ENCODE measurements at regions not wholly inside any gene's neighbourhood (a gene's known extent, or its start where the extent isn't known, plus 50 kb on each side); places are given as distances from the start of the nearest gene placed in this dataset.
A peak's percentile ranks its signal among the peaks of the same experiment; 100 is the strongest.

DNA sequence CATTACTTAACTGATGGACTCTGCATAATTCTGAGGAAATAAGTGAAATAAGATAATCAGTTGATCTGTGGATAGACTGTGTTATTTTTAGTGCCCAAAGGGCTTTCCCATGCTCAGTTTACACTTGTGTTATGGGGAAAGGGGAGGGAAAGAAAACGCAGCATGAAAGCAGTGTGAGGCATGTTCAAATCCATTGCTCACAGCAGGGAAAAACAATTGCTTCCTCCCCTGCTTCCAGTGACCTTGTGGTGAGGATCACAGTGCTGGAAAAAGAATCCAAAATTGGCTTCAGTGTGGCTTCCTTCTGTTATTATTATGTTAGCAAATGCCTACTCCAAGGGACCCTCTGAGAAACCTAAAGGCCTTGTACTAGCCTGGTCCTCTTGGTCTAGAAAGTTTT, 285.1 kb upstream of the CDIN1 start:
- no peaks in the 10 kb centered on the region for H4K20me1 ChIP-seq (replicated peaks; ENCODE audit: control insufficient read depth, insufficient read depth, low read length)
- no peaks in the 10 kb centered on the region for H3K9me3 ChIP-seq (replicated peaks; ENCODE audit: control insufficient read depth, insufficient read depth, low read depth, low read length)
- in situ Hi-C loops (cut with MboI): no loop called here
- no peak for ATAC-seq
- no peaks in the 10 kb centered on the region for H3K79me2 ChIP-seq (ENCODE audit: control insufficient read depth, insufficient read depth, low read length)
- WGBS (ENCODE audit: insufficient coverage, low coverage, missing lambda C conversion rate): 0% methylated on average over 1 of the region's 1 CpG
- intact Hi-C loops (cut with micrococcal nuclease): no loop called here
- TF ChIP-seq BACH1 (tag; IDR thresholded peaks at IDR 0.05): no peak
- H3K9me1 ChIP-seq (ENCODE audit: control insufficient read depth, insufficient read depth, low read length): no peaks in the 10 kb centered on the region
- no peak for DNase-seq (ENCODE audit: extremely low read depth in 1 of 4, low spot score in 3 of 4)
- no peaks in the 10 kb centered on the region for H3K27me3 ChIP-seq (ENCODE audit: control insufficient read depth in 2 of 2, insufficient read depth in 2 of 2, low read length in 2 of 2)
- ChIA-PET CTCF (ENCODE audit: low intra/inter-chr PET ratio) (no interaction called here), POLR2A (no interaction called here)
- H3K9ac ChIP-seq (ENCODE audit: insufficient read depth in 1 of 2, low read depth in 2 of 2, low read length in 2 of 2): no peak overlapping the region
- BruUV-seq (replicated peaks): no TSS peak
- H3K4me3 ChIP-seq: no peak overlapping the region
- no peak overlapping the region for H3K4me2 ChIP-seq (ENCODE audit: insufficient read depth, low read length)
- no peak overlapping the region for H3K27ac ChIP-seq (ENCODE audit: extremely low read depth, low read depth, low read length)
- H3K36me3 ChIP-seq (ENCODE audit: control insufficient read depth, insufficient read depth, low read length): no peaks in the 10 kb centered on the region
- no peaks in the 10 kb centered on the region for H3K4me1 ChIP-seq (replicated peaks in 1 of 2; ENCODE audit: control insufficient read depth in 2 of 2, insufficient read depth in 2 of 2, low read length in 2 of 2)
- no peak for FAIRE-seq
- H2AFZ ChIP-seq (ENCODE audit: low read depth, low read length): peak overlapping the region; percentile 44; the same call in 1 of the 2 replicates

DNA sequence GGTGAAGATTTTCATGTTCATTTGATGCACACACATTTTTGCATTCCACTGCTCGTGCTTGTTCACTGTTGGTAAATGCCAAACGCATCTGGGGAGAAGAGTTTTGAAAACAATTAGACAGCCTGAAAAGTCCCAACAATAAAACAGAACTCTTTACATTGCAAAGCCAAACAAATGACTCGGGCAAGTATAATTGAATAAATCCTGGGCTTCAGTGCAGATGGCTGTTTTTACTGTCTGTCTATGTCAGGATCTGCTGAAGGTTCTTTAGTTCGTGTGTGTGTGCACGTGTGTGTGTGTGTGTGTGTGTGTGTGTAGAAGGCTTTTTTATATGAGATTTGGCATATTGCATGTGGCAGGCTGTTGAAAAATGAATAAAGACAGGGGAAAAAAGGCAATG, 277.5 kb upstream of the CDIN1 start:
- no peaks in the 10 kb centered on the region for H3K4me1 ChIP-seq (replicated peaks in 1 of 2; ENCODE audit: control insufficient read depth in 2 of 2, insufficient read depth in 2 of 2, low read length in 2 of 2)
- intact Hi-C loops (cut with micrococcal nuclease) (no loop called here), in situ Hi-C loops (cut with MboI) (no loop called here)
- no peak overlapping the region for H3K9ac ChIP-seq (ENCODE audit: insufficient read depth in 1 of 2, low read depth in 2 of 2, low read length in 2 of 2)
- H2AFZ ChIP-seq (ENCODE audit: low read depth, low read length): no peak overlapping the region
- H4K20me1 ChIP-seq (replicated peaks; ENCODE audit: control insufficient read depth, insufficient read depth, low read length): no peaks in the 10 kb centered on the region
- no peak overlapping the region for H3K4me3 ChIP-seq
- TF ChIP-seq ZNF3 (CRISPR knock-in tag; IDR thresholded peaks at IDR 0.05) (no peak), BHLHE40 (IDR thresholded peaks at IDR 0.05; ENCODE audit: low read length) (no peak), E2F3 (CRISPR knock-in tag; IDR thresholded peaks at IDR 0.05) (no peak)
- FAIRE-seq: no peak
- POLR2A ChIA-PET: no interaction called here
- H3K36me3 ChIP-seq (ENCODE audit: control insufficient read depth, insufficient read depth, low read length): no peaks in the 10 kb centered on the region
- CTCF ChIA-PET (ENCODE audit: low intra/inter-chr PET ratio): no interaction called here
- no peaks in the 10 kb centered on the region for H3K79me2 ChIP-seq (ENCODE audit: control insufficient read depth, insufficient read depth, low read length)
- no peaks in the 10 kb centered on the region for H3K9me1 ChIP-seq (ENCODE audit: control insufficient read depth, insufficient read depth, low read length)
- ATAC-seq: no peak
- no peaks in the 10 kb centered on the region for H3K27me3 ChIP-seq (ENCODE audit: control insufficient read depth in 2 of 2, insufficient read depth in 2 of 2, low read length in 2 of 2)
- no peak overlapping the region for H3K4me2 ChIP-seq (ENCODE audit: insufficient read depth, low read length)
- DNase-seq (ENCODE audit: extremely low read depth in 1 of 4, low spot score in 3 of 4): no peak
- H3K9me3 ChIP-seq (replicated peaks; ENCODE audit: control insufficient read depth, insufficient read depth, low read depth, low read length): no peaks in the 10 kb centered on the region
- no peak overlapping the region for H3K27ac ChIP-seq (ENCODE audit: extremely low read depth, low read depth, low read length)
- BruUV-seq (replicated peaks): no TSS peak
- 7% methylated on average over 5 of the region's 5 CpGs for WGBS (ENCODE audit: insufficient coverage, low coverage, missing lambda C conversion rate)
